Kidney epithelial cell (primary cell): ENCODE measurements at regions not wholly inside any gene's neighbourhood (a gene's known extent, or its start where the extent isn't known, plus 50 kb on each side); places are given as distances from the start of the nearest gene placed in this dataset.

Source experiments
- DNase-seq: peaks from one replicate; pipeline ENCODE4 v3.0.0-alpha.2; 2010; ENCODE audit warnings: low read depth
- H3K27me3 ChIP-seq: 2 replicates; pipeline ENCODE4 v1.6.0; 2011; ENCODE audit warnings: low read length; ENCODE audit not compliant: control insufficient read depth, insufficient read depth
- H3K36me3 ChIP-seq: 2 replicates; pipeline ENCODE4 v1.5.1; 2011; ENCODE audit warnings: low read length; ENCODE audit not compliant: control insufficient read depth, insufficient read depth
- H3K4me3 ChIP-seq: 2 replicates; pipeline ENCODE4 v1.5.1; 2011; ENCODE audit warnings: low read depth, mild to moderate bottlenecking, control low read depth, low read length
- CTCF ChIP-seq: IDR thresholded peaks from 2 replicates; pipeline ENCODE4 v1.5.1; 2011; ENCODE audit warnings: mild to moderate bottlenecking, moderate library complexity, low read length, control low read depth, inconsistent platforms; ENCODE audit not compliant: insufficient read depth, poor library complexity, severe bottlenecking

- no peaks in the 10 kb centered on the region for H3K27me3 ChIP-seq
- no peaks in the 10 kb centered on the region for H3K36me3 ChIP-seq
- H3K4me3 ChIP-seq: no peak overlapping the region
- DNase-seq: no peak
- TF ChIP-seq CTCF: no peak
Observed at GRCh38 chr4:126630230-126630629, 1002.5 kb upstream of the INTU start.

GRCh38 chr4:126633306-126633705 lies 999.5 kb upstream of the INTU start:
- TF ChIP-seq CTCF: no peak
- no peak for DNase-seq

GRCh38 chr4:126637706-126638105 lies 995.1 kb upstream of the INTU start:
- TF ChIP-seq CTCF: no peak
- no peaks in the 10 kb centered on the region for H3K36me3 ChIP-seq
- no peaks in the 10 kb centered on the region for H3K27me3 ChIP-seq
- H3K4me3 ChIP-seq: no peak overlapping the region
- no peak for DNase-seq

More at GRCh38 chr4:126633306-126633705, 999.5 kb upstream of the INTU start:
- Histone ChIP-seq H3K4me3 (no peak overlapping the region), H3K27me3 (no peaks in the 10 kb centered on the region), H3K36me3 (no peaks in the 10 kb centered on the region)

GRCh38 chr4:126647320-126647719 lies 985.4 kb upstream of the INTU start:
- no peak for DNase-seq
- no peak overlapping the region for H3K4me3 ChIP-seq

GRCh38 chr4:126647756-126648397 lies 984.9 kb upstream of the INTU start:
- DNase-seq: no peak
- H3K27me3 ChIP-seq: no peaks in the 10 kb centered on the region
- no peak overlapping the region for H3K4me3 ChIP-seq
- TF ChIP-seq CTCF: no peak
- no peaks in the 10 kb centered on the region for H3K36me3 ChIP-seq

More at GRCh38 chr4:126647320-126647719, 985.4 kb upstream of the INTU start:
- no peaks in the 10 kb centered on the region for H3K27me3 ChIP-seq
- H3K36me3 ChIP-seq: no peaks in the 10 kb centered on the region
- TF ChIP-seq CTCF: no peak

GRCh38 chr4:126658411-126658810 lies 974.3 kb upstream of the INTU start:
- no peak overlapping the region for H3K4me3 ChIP-seq
- no peak for TF ChIP-seq CTCF
- no peaks in the 10 kb centered on the region for H3K36me3 ChIP-seq
- H3K27me3 ChIP-seq: no peaks in the 10 kb centered on the region
- no peak for DNase-seq
